CD14-positive monocyte (primary cell): ENCODE measurements at regions not wholly inside any gene's neighbourhood (a gene's known extent, or its start where the extent isn't known, plus 50 kb on each side); places are given as distances from the start of the nearest gene placed in this dataset.

ENCODE experiments used
- DNase-seq, 3 donors: peaks; one replicate each; pipeline ENCODE4 v3.0.0-alpha.2; 2011 to 2022
- H2AFZ ChIP-seq: 2 replicates; pipeline ENCODE4 v1.6.0; 2012; ENCODE audit warnings: mild to moderate bottlenecking, low read depth, low read length, inconsistent platforms; ENCODE audit not compliant: insufficient read depth, poor library complexity, severe bottlenecking
- H3K27ac ChIP-seq, 2 donors: 1 replicate in 1 of 2; 2 replicates in 1 of 2; pipeline ENCODE4 v1.5.1; 2012 to 2013; ENCODE audit warnings: low read length in 2 of 2, control low read depth in 1 of 2, inconsistent platforms in 1 of 2, low read depth in 1 of 2, mild to moderate bottlenecking in 1 of 2
- H3K27me3 ChIP-seq, 2 donors: one replicate each; pipeline versions ENCODE4 v1.6.0 to v1.6.1; 2011 to 2013; ENCODE audit warnings: low read length in 2 of 2; ENCODE audit not compliant: control insufficient read depth in 2 of 2, insufficient read depth in 2 of 2
- H3K36me3 ChIP-seq, 2 donors: replicated peaks in 1 of 2; 1 replicate in 1 of 2; 2 replicates in 1 of 2; pipeline versions ENCODE4 v1.5.1 to v1.6.1; 2012 to 2013; ENCODE audit warnings: low read length in 2 of 2, control low read depth in 1 of 2, inconsistent platforms in 1 of 2, mild to moderate bottlenecking in 1 of 2; ENCODE audit not compliant: insufficient read depth in 2 of 2, control insufficient read depth in 1 of 2
- H3K4me1 ChIP-seq, 2 donors: 1 replicate in 1 of 2; 2 replicates in 1 of 2; pipeline versions ENCODE4 v1.5.1 to v1.6.1; 2012 to 2013; ENCODE audit warnings: low read length in 2 of 2, control low read depth in 1 of 2, inconsistent platforms in 1 of 2, mild to moderate bottlenecking in 1 of 2, moderate library complexity in 1 of 2; ENCODE audit not compliant: insufficient read depth in 2 of 2, control insufficient read depth in 1 of 2
- H3K4me2 ChIP-seq: replicated peaks from 2 replicates; pipeline ENCODE3; 2012; ENCODE audit warnings: low read length, moderate library complexity, mild to moderate bottlenecking; ENCODE audit not compliant: poor library complexity, severe bottlenecking; ENCODE audit errors: extremely low read depth
- H3K4me3 ChIP-seq, 3 experiments: fragments of 200-600 bp in 1 of 3; sonication (generic) in 1 of 3; replicated peaks in 1 of 3; 1 replicate in 2 of 3; 2 replicates in 1 of 3; pipeline ENCODE4 v1.5.1; 2011 to 2013; ENCODE audit warnings: low read length in 3 of 3, mild to moderate bottlenecking in 3 of 3, control low read depth in 2 of 3, low read depth in 2 of 3, inconsistent platforms in 1 of 3, moderate library complexity in 1 of 3
- H3K79me2 ChIP-seq: 2 replicates; pipeline ENCODE4 v1.6.0; 2012; ENCODE audit warnings: mild to moderate bottlenecking, control low read depth, inconsistent platforms, low read length, moderate library complexity; ENCODE audit not compliant: insufficient read depth
- H3K9ac ChIP-seq: 2 replicates; pipeline ENCODE4 v1.6.0; 2017; ENCODE audit warnings: low read length, mild to moderate bottlenecking; ENCODE audit not compliant: insufficient read depth, poor library complexity, severe bottlenecking
- H3K9me3 ChIP-seq, 2 donors: replicated peaks in 1 of 2; 1 replicate in 1 of 2; 2 replicates in 1 of 2; pipeline versions ENCODE4 v1.5.1 to v1.6.1; 2012 to 2013; ENCODE audit warnings: low read length in 2 of 2, control low read depth in 1 of 2; ENCODE audit not compliant: control insufficient read depth in 1 of 2, insufficient read depth in 1 of 2
- H4K20me1 ChIP-seq: 2 replicates; pipeline ENCODE4 v1.6.0; 2012; ENCODE audit warnings: mild to moderate bottlenecking, low read length, control low read depth, moderate library complexity; ENCODE audit not compliant: insufficient read depth
- H3K27ac Mint-ChIP-seq, 7 donors: one replicate each; pipeline ENCODE4 v1.8.0; 2020; ENCODE audit warnings: mild to moderate bottlenecking in 7 of 7, mixed read lengths in 7 of 7, moderate library complexity in 6 of 7, inconsistent platforms in 2 of 7
- H3K27me3 Mint-ChIP-seq, 3 donors: one replicate each; pipeline ENCODE4 v1.8.0; 2021 to 2022; ENCODE audit warnings: low read depth in 3 of 3, mild to moderate bottlenecking in 3 of 3, mixed read lengths in 3 of 3, moderate library complexity in 3 of 3, inconsistent platforms in 1 of 3
- H3K36me3 Mint-ChIP-seq, 2 donors: one replicate each; pipeline ENCODE4 v1.8.0; 2020; ENCODE audit warnings: mixed read lengths in 2 of 2, inconsistent platforms in 1 of 2, mild to moderate bottlenecking in 1 of 2
- H3K4me1 Mint-ChIP-seq: one replicate; pipeline ENCODE4 v1.8.0; 2020; ENCODE audit warnings: mild to moderate bottlenecking, mixed read lengths
- H3K4me3 Mint-ChIP-seq, 2 donors: one replicate each; pipeline ENCODE4 v1.8.0; 2020; ENCODE audit warnings: mild to moderate bottlenecking in 2 of 2, mixed read lengths in 2 of 2, moderate library complexity in 1 of 2
- H3K9me3 Mint-ChIP-seq, 7 donors: one replicate each; pipeline ENCODE4 v1.8.0; 2020 to 2022; ENCODE audit warnings: mixed read lengths in 7 of 7, mild to moderate bottlenecking in 6 of 7, moderate library complexity in 6 of 7, inconsistent platforms in 2 of 7
- WGBS: methylation state at CpG from one replicate; pipeline ENCODE4 v1.1.5; 2013; ENCODE audit warnings: missing lambda C conversion rate; ENCODE audit not compliant: insufficient coverage; 5-methylcytosine and 5-hydroxymethylcytosine counted together
- intact Hi-C, 2 donors: fragments of 100-400 bp; cut with micrococcal nuclease; formaldehyde crosslinking; loops; one replicate each; pipeline versions ENCODE4 v1.15.0 to v1.15.1; 2023
- TF ChIP-seq, protein P1 (sequence below): fragments of 200-600 bp; IDR thresholded peaks from one replicate; pipeline ENCODE4 v1.8.0; 2022; ENCODE audit warnings: antibody characterized with exemption, mild to moderate bottlenecking

DNA sequence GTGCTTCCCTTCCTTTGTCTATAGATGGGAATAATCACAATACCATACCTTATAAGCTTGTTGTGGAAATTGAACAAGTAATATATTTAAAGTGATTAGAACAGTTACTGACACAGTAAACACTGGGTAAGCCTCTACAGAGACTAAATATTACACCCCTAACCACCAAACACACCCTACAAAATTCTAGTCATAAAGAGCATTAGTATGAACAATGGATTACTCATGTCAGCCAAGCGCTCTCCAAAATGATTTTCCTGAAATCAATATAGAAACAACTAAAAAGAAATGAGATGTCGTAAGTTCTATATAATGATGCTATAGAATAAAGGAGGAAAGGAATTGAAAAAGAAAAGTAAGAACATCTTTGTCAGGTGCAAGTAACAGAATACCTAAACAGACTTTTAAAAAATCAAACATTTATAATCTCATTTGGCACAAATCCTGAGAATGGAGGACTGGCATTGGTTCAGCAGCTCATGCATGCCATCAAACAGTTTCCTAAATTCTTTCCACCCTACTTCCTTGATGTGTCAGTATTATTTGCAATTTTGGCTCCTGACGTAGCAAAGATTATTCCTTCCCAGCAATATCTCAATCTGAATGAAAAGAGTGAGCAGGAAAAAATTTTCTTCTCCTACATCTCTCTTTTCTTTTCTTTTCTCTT is 118.0 kb downstream of the SINHCAF start:
- Histone ChIP-seq H3K4me3 (no peak overlapping the region), H4K20me1 (no peaks in the 10 kb centered on the region), H3K27me3 (no peaks in the 10 kb centered on the region), H3K36me3 (no peaks in the 10 kb centered on the region), H3K4me2 (no peak overlapping the region), H3K9ac (no peak overlapping the region), H3K79me2 (no peaks in the 10 kb centered on the region), H3K4me1 (no peaks in the 10 kb centered on the region), H3K9me3 (no peaks in the 10 kb centered on the region), H3K27ac (no peak overlapping the region), H2AFZ (no peak overlapping the region)
- no peaks in the 10 kb centered on the region for H3K4me1 Mint-ChIP-seq
- intact Hi-C loops: no loop called here
- WGBS: no CpG with 5 or more reads among the region's 3 CpGs
- peaks cover 0 to 4% (median 2%) of the 10 kb centered on the region in 3 donors for H3K27me3 Mint-ChIP-seq
- TF ChIP-seq, protein P1, sequence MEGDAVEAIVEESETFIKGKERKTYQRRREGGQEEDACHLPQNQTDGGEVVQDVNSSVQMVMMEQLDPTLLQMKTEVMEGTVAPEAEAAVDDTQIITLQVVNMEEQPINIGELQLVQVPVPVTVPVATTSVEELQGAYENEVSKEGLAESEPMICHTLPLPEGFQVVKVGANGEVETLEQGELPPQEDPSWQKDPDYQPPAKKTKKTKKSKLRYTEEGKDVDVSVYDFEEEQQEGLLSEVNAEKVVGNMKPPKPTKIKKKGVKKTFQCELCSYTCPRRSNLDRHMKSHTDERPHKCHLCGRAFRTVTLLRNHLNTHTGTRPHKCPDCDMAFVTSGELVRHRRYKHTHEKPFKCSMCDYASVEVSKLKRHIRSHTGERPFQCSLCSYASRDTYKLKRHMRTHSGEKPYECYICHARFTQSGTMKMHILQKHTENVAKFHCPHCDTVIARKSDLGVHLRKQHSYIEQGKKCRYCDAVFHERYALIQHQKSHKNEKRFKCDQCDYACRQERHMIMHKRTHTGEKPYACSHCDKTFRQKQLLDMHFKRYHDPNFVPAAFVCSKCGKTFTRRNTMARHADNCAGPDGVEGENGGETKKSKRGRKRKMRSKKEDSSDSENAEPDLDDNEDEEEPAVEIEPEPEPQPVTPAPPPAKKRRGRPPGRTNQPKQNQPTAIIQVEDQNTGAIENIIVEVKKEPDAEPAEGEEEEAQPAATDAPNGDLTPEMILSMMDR: no peak
- no peak overlapping the region for H3K27ac Mint-ChIP-seq
- H3K36me3 Mint-ChIP-seq: no peaks in the 10 kb centered on the region
- H3K9me3 Mint-ChIP-seq: peaks cover 0 to 4% (median 0%) of the 10 kb centered on the region in 7 donors
- no peak overlapping the region for H3K4me3 Mint-ChIP-seq
- DNase-seq: no peak

DNA sequence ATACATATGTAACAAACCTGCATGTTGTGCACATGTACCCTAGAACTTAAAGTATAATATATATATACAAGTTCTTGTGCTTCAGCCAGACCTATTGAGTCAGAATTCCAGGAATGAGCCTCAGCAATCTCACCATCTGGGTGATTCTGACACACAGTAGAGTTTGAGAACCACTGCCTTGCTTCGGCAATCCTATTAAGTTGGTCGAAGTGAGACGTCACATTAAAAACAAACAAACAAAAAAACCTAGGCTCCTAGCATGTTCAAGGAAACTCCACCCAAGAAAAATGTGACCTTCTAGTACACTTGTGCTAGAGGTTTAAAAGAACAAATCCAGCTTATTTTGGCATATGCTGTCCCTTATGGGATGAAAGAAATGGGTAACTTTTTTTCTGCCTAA is 115.8 kb downstream of the SINHCAF start:
- H2AFZ ChIP-seq: no peak overlapping the region
- H3K36me3 ChIP-seq: no peaks in the 10 kb centered on the region
- Mint-ChIP-seq H3K4me1 (no peaks in the 10 kb centered on the region), H3K27ac (no peak overlapping the region), H3K36me3 (no peaks in the 10 kb centered on the region), H3K9me3 (peaks cover 0 to 4% (median 0%) of the 10 kb centered on the region in 7 donors), H3K4me3 (no peak overlapping the region), H3K27me3 (peaks cover 0 to 4% (median 2%) of the 10 kb centered on the region in 3 donors)
- H3K4me2 ChIP-seq: no peak overlapping the region
- H3K79me2 ChIP-seq: no peaks in the 10 kb centered on the region
- H3K4me3 ChIP-seq: no peak overlapping the region
- no peaks in the 10 kb centered on the region for H4K20me1 ChIP-seq
- intact Hi-C loops: no loop called here
- TF ChIP-seq, protein P1: no peak
- no peak for DNase-seq
- H3K9ac ChIP-seq: no peak overlapping the region
- no peaks in the 10 kb centered on the region for H3K4me1 ChIP-seq
- H3K9me3 ChIP-seq: no peaks in the 10 kb centered on the region
- WGBS: no CpG with 5 or more reads among the region's 3 CpGs
- no peaks in the 10 kb centered on the region for H3K27me3 ChIP-seq
- H3K27ac ChIP-seq: no peak overlapping the region
